HCT116 (cell line): ENCODE measurements at regions not wholly inside any gene's neighbourhood (a gene's known extent, or its start where the extent isn't known, plus 50 kb on each side); places are given as distances from the start of the nearest gene placed in this dataset.

Source experiments
- EGR1 ChIP-seq: IDR thresholded peaks from 2 replicates; pipeline ENCODE4 v1.6.1; 2012; ENCODE audit warnings: low read depth
- EZH2 ChIP-seq: fragments of 200-600 bp; sonication (generic); IDR thresholded peaks from 2 replicates; pipeline ENCODE4 v1.6.1; 2017; ENCODE audit warnings: antibody characterized with exemption, mixed run types
- EZH2phosphoT487 ChIP-seq: fragments of 200-600 bp; IDR thresholded peaks from 2 replicates; pipeline ENCODE4 v1.6.1; 2018; ENCODE audit warnings: antibody characterized with exemption, borderline replicate concordance
- FOSL1 ChIP-seq: IDR thresholded peaks from 2 replicates; pipeline ENCODE4 v1.6.1; 2012; ENCODE audit warnings: low read depth
- POLR2A ChIP-seq: IDR thresholded peaks from 2 replicates; pipeline ENCODE4 v1.7.0; 2011; ENCODE audit warnings: borderline replicate concordance; ENCODE audit not compliant: insufficient read depth, insufficient read length; ENCODE audit errors: extremely low read depth
- POLR2AphosphoS5 ChIP-seq: IDR thresholded peaks from 2 replicates; pipeline ENCODE4 v1.6.1; 2011; ENCODE audit warnings: mild to moderate bottlenecking, low read depth, low read length, moderate library complexity
- RAD21 ChIP-seq: IDR thresholded peaks from 2 replicates; pipeline ENCODE4 v1.6.1; 2012; ENCODE audit warnings: low read depth, mild to moderate bottlenecking
- SP1 ChIP-seq: IDR thresholded peaks from 2 replicates; pipeline ENCODE4 v1.6.1; 2012; ENCODE audit warnings: low read depth
- TCF7L2 ChIP-seq: IDR thresholded peaks from 2 replicates; pipeline ENCODE4 v1.7.0; 2011; ENCODE audit warnings: borderline replicate concordance, inconsistent platforms; ENCODE audit not compliant: insufficient read depth, insufficient read length; ENCODE audit errors: extremely low read depth
- ZNF274 ChIP-seq: fragments of 200-500 bp; sonication (Bioruptor generic); IDR thresholded peaks from 2 replicates; pipeline ENCODE4 v1.6.1; 2014; ENCODE audit warnings: mild to moderate bottlenecking, low read depth, low read length, inconsistent platforms
- TF ChIP-seq, protein P1 (sequence below), 3 experiments: fragments of 200-600 bp in 1 of 3; sonication (generic) in 1 of 3; IDR thresholded peaks in 2 of 3; conservative IDR thresholded peaks in 1 of 3; 2 replicates each; pipeline ENCODE4 v1.5.1; 2012 to 2017; ENCODE audit warnings: low read depth in 2 of 3, low read length in 2 of 3, antibody characterized with exemption in 1 of 3, borderline replicate concordance in 1 of 3, control low read depth in 1 of 3, mild to moderate bottlenecking in 1 of 3, mixed read lengths in 1 of 3, mixed run types in 1 of 3, moderate library complexity in 1 of 3; ENCODE audit not compliant: insufficient read depth in 1 of 3
- TF ChIP-seq, protein P2 (sequence below): IDR thresholded peaks from 2 replicates; pipeline ENCODE4 v1.6.1; 2012

DNA sequence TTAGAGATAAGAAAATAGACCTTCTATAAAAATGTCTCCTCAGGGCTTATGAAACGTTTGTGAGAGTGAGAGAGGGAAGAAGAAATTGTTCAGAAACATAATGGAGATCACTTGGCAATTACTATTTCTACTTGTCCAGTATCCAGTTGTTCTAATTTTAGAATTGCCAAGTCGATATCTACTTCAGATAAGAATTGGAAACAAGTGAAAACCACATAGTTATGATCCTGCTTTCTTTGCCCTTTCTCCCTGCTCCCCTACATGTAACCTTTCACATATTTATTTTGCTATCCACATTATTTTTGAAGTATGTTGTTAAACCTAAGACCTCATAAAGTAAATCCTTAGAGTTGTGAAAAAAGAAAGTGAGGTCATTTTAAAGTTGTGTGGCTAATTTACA lies 1154.7 kb upstream of the ADGRL2 start:
- TF ChIP-seq, protein P1, sequence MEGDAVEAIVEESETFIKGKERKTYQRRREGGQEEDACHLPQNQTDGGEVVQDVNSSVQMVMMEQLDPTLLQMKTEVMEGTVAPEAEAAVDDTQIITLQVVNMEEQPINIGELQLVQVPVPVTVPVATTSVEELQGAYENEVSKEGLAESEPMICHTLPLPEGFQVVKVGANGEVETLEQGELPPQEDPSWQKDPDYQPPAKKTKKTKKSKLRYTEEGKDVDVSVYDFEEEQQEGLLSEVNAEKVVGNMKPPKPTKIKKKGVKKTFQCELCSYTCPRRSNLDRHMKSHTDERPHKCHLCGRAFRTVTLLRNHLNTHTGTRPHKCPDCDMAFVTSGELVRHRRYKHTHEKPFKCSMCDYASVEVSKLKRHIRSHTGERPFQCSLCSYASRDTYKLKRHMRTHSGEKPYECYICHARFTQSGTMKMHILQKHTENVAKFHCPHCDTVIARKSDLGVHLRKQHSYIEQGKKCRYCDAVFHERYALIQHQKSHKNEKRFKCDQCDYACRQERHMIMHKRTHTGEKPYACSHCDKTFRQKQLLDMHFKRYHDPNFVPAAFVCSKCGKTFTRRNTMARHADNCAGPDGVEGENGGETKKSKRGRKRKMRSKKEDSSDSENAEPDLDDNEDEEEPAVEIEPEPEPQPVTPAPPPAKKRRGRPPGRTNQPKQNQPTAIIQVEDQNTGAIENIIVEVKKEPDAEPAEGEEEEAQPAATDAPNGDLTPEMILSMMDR (IDR thresholded peaks at IDR 0.05 in 2 of 3, conservative IDR thresholded peaks at IDR 0.05 in 1 of 3; ENCODE audit: borderline replicate concordance in 1 of 3, insufficient read depth in 1 of 3, low read depth in 2 of 3, low read length in 2 of 3) = no peak
- TF ChIP-seq POLR2A = no peak
- TF ChIP-seq ZNF274 = no peak
- TF ChIP-seq TCF7L2 = no peak
- TF ChIP-seq EZH2 = no peak
- TF ChIP-seq, protein P2, sequence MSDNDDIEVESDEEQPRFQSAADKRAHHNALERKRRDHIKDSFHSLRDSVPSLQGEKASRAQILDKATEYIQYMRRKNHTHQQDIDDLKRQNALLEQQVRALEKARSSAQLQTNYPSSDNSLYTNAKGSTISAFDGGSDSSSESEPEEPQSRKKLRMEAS = no peak
- TF ChIP-seq EZH2phosphoT487 = no peak
- no peak for TF ChIP-seq FOSL1
- TF ChIP-seq SP1 = no peak
- TF ChIP-seq RAD21 = no peak
- TF ChIP-seq POLR2AphosphoS5 = no peak
- TF ChIP-seq EGR1 = no peak
